H1 (cell line): ENCODE measurements at regions not wholly inside any gene's neighbourhood (a gene's known extent, or its start where the extent isn't known, plus 50 kb on each side); places are given as distances from the start of the nearest gene placed in this dataset.

Experiments
- CTCF ChIA-PET: fragments of 300-600 bp; sonication (Branson Sonifier 250); formaldehyde crosslinking; loops from one replicate; lab custom pipeline; 2021; ENCODE audit not compliant: partially characterized antibody; lab: Charles Lee
- POLR2A ChIA-PET: fragments of 300-600 bp; sonication (Branson Sonifier 250); formaldehyde crosslinking; loops from one replicate; lab custom pipeline; 2021; ENCODE audit warnings: inconsistent platforms; ENCODE audit not compliant: partially characterized antibody; lab: Charles Lee
- DNase-seq, 2 experiments: peaks; one replicate each; pipeline versions ENCODE4 v3.0.0 to v3.0.0-alpha.2; 2010 to 2022; ENCODE audit warnings: low spot score in 2 of 2, low read depth in 1 of 2, mixed read lengths in 1 of 2
- FAIRE-seq: peaks from 2 replicates; lab custom pipeline; 2011; peaks lifted over from hg19 to GRCh38; lab: Jason Lieb, UNC
- H2AFZ ChIP-seq: 2 replicates; pipeline ENCODE4 v1.8.1; 2012; ENCODE audit warnings: low read length, inconsistent platforms
- H2AK5ac ChIP-seq: 2 replicates; pipeline ENCODE4 v1.6.1; 2013; ENCODE audit warnings: low read depth, low read length
- H2BK120ac ChIP-seq: replicated peaks from 2 replicates; pipeline ENCODE3; 2013; ENCODE audit warnings: low read depth, low read length, inconsistent platforms
- H2BK12ac ChIP-seq: 2 replicates; pipeline ENCODE4 v1.6.1; 2013; ENCODE audit warnings: low read depth, low read length
- H2BK15ac ChIP-seq: 2 replicates; pipeline ENCODE4 v1.6.1; 2013; ENCODE audit warnings: low read length
- H2BK20ac ChIP-seq: 2 replicates; pipeline ENCODE4 v1.6.1; 2013; ENCODE audit warnings: low read length
- H2BK5ac ChIP-seq: 2 replicates; pipeline ENCODE4 v1.6.1; 2013; ENCODE audit warnings: low read depth, low read length
- H3K14ac ChIP-seq: 2 replicates; pipeline ENCODE4 v1.6.1; 2013; ENCODE audit warnings: inconsistent platforms; ENCODE audit not compliant: insufficient read length
- H3K18ac ChIP-seq: 2 replicates; pipeline ENCODE4 v1.6.1; 2013; ENCODE audit warnings: low read length; ENCODE audit errors: extremely low read depth
- H3K23ac ChIP-seq: 2 replicates; pipeline ENCODE4 v1.6.1; 2013; ENCODE audit warnings: inconsistent platforms; ENCODE audit not compliant: insufficient read length
- H3K23me2 ChIP-seq: 2 replicates; pipeline ENCODE4 v1.6.1; 2013; ENCODE audit warnings: low read depth, low read length
- H3K27ac ChIP-seq: 2 replicates; pipeline ENCODE4 v1.6.1; 2011; ENCODE audit warnings: low read depth, low read length, inconsistent platforms
- H3K27me3 ChIP-seq, 4 experiments: replicated peaks in 1 of 4; 1 replicate in 1 of 4; 2 replicates in 3 of 4; pipeline versions ENCODE4 v1.6.1 to v1.8.1; 2011 to 2013; ENCODE audit warnings: low read length in 3 of 4, mild to moderate bottlenecking in 3 of 4, inconsistent platforms in 2 of 4, mixed read lengths in 2 of 4, moderate library complexity in 1 of 4; ENCODE audit not compliant: control insufficient read depth in 3 of 4, insufficient read depth in 3 of 4; ENCODE audit errors: extremely low read depth in 1 of 4
- H3K36me3 ChIP-seq, 4 experiments: 2 replicates each; pipeline versions ENCODE4 v1.6.1 to v1.8.1; 2011 to 2013; ENCODE audit warnings: mild to moderate bottlenecking in 4 of 4, low read length in 3 of 4, moderate library complexity in 2 of 4, control low read depth in 1 of 4, inconsistent platforms in 1 of 4; ENCODE audit not compliant: insufficient read depth in 4 of 4, control insufficient read depth in 2 of 4
- H3K4ac ChIP-seq: replicated peaks from 2 replicates; pipeline ENCODE3; 2013; ENCODE audit warnings: low read length, low read depth, mixed read lengths, inconsistent platforms; ENCODE audit not compliant: insufficient read length
- H3K4me1 ChIP-seq, 4 experiments: replicated peaks in 1 of 4; 1 replicate in 1 of 4; 2 replicates in 3 of 4; pipeline versions ENCODE4 v1.6.1 to v1.8.1; 2011 to 2013; ENCODE audit warnings: low read length in 3 of 4, inconsistent platforms in 2 of 4, mixed read lengths in 1 of 4; ENCODE audit not compliant: insufficient read depth in 4 of 4, control insufficient read depth in 3 of 4
- H3K4me2 ChIP-seq, 2 experiments: 2 replicates each; pipeline versions ENCODE4 v1.6.1 to v1.8.1; 2011 to 2013; ENCODE audit warnings: low read depth in 2 of 2, low read length in 2 of 2, control low read depth in 1 of 2, inconsistent platforms in 1 of 2, mild to moderate bottlenecking in 1 of 2; ENCODE audit not compliant: insufficient read depth in 1 of 2
- H3K4me3 ChIP-seq, 4 experiments: fragments of 200-600, 300-600 bp in 1 of 4; sonication (generic), shearing (Covaris generic), sonication (Bioruptor Twin) in 1 of 4; 2 replicates each; pipeline versions ENCODE4 v1.5.1 to v1.8.1; 2011 to 2016; ENCODE audit warnings: low read length in 4 of 4, low read depth in 3 of 4, control low read depth in 2 of 4, inconsistent platforms in 2 of 4, mild to moderate bottlenecking in 2 of 4, mixed read lengths in 1 of 4, moderate library complexity in 1 of 4; ENCODE audit not compliant: insufficient read depth in 2 of 4; ENCODE audit errors: extremely low read depth in 1 of 4
- H3K56ac ChIP-seq: replicated peaks from 2 replicates; pipeline ENCODE3; 2013; ENCODE audit warnings: low read depth, mild to moderate bottlenecking, mixed read lengths, low read length, inconsistent platforms; ENCODE audit not compliant: insufficient read length
- H3K79me1 ChIP-seq: 2 replicates; pipeline ENCODE4 v1.6.1; 2013; ENCODE audit warnings: low read depth, low read length, control low read depth
- H3K79me2 ChIP-seq, 2 experiments: 2 replicates each; pipeline versions ENCODE4 v1.6.1 to v1.8.1; 2012 to 2013; ENCODE audit warnings: low read length in 2 of 2, mild to moderate bottlenecking in 2 of 2, inconsistent platforms in 1 of 2; ENCODE audit not compliant: insufficient read depth in 2 of 2, control insufficient read depth in 1 of 2
- H3K9ac ChIP-seq, 4 experiments: replicated peaks in 1 of 4; 1 replicate in 1 of 4; 2 replicates in 3 of 4; pipeline versions ENCODE4 v1.6.1 to v1.8.1; 2011 to 2013; ENCODE audit warnings: low read depth in 3 of 4, low read length in 3 of 4, control low read depth in 2 of 4, mild to moderate bottlenecking in 2 of 4, moderate library complexity in 2 of 4, inconsistent platforms in 1 of 4; ENCODE audit errors: extremely low read depth in 1 of 4
- H3K9me3 ChIP-seq, 2 experiments: 2 replicates each; pipeline versions ENCODE4 v1.6.1 to v1.8.1; 2012 to 2013; ENCODE audit warnings: mild to moderate bottlenecking in 2 of 2, moderate library complexity in 2 of 2, control low read depth in 1 of 2, inconsistent platforms in 1 of 2, low read depth in 1 of 2, low read length in 1 of 2, mixed read lengths in 1 of 2; ENCODE audit not compliant: insufficient read depth in 2 of 2
- H4K20me1 ChIP-seq, 2 experiments: replicated peaks in 1 of 2; 2 replicates each; pipeline versions ENCODE3 to v1.8.1; 2011 to 2013; ENCODE audit warnings: inconsistent platforms in 2 of 2, low read length in 2 of 2, mild to moderate bottlenecking in 1 of 2; ENCODE audit not compliant: insufficient read depth in 2 of 2, control insufficient read depth in 1 of 2
- H4K5ac ChIP-seq: 2 replicates; pipeline ENCODE4 v1.6.1; 2013; ENCODE audit warnings: low read length, low read depth, mixed read lengths, inconsistent platforms; ENCODE audit not compliant: insufficient read length
- H4K8ac ChIP-seq: 2 replicates; pipeline ENCODE4 v1.8.0; 2013; ENCODE audit warnings: mild to moderate bottlenecking, moderate library complexity, low read length, inconsistent platforms; ENCODE audit not compliant: insufficient read depth; ENCODE audit errors: extremely low read depth
- H4K91ac ChIP-seq: replicated peaks from 2 replicates; pipeline ENCODE3; 2013; ENCODE audit warnings: low read length, mixed read lengths, inconsistent platforms; ENCODE audit not compliant: insufficient read length
- EP300 ChIP-seq, 2 experiments: IDR thresholded peaks; 1 replicate in 1 of 2; 2 replicates in 1 of 2; pipeline ENCODE4 v1.6.1; 2011 to 2012; ENCODE audit warnings: low read depth in 2 of 2, low read length in 2 of 2, mild to moderate bottlenecking in 2 of 2, borderline replicate concordance in 1 of 2, inconsistent platforms in 1 of 2, moderate library complexity in 1 of 2
- WGBS, 2 experiments: shearing (Covaris generic) in 1 of 2; methylation state at CpG; one replicate each; pipeline versions ENCODE4 v1.1.6 to v1.1.7; 2013 to 2015; ENCODE audit warnings: low lambda C conversion rate in 2 of 2, mixed read lengths in 2 of 2, inconsistent platforms in 1 of 2, low coverage in 1 of 2, missing lambda C conversion rate in 1 of 2; ENCODE audit not compliant: insufficient replicate concordance in 2 of 2, insufficient coverage in 1 of 2, insufficient read length in 1 of 2; ENCODE audit errors: extremely low coverage in 1 of 2, missing lambda C conversion rate in 1 of 2; 5-methylcytosine and 5-hydroxymethylcytosine counted together

GRCh38 chr10:131722121-131722520, 178.7 kb upstream of the PPP2R2D start:
- H3K18ac ChIP-seq = no peak overlapping the region
- no peak overlapping the region for H2BK5ac ChIP-seq
- no peak overlapping the region for H3K4me2 ChIP-seq
- H2BK120ac ChIP-seq = no peak overlapping the region
- no peaks in the 10 kb centered on the region for H3K36me3 ChIP-seq
- 92% methylated on average over 5 of the region's 5 CpGs; no CpG with 5 or more reads in 1 of the 2 experiments for WGBS, 2 experiments
- no peaks in the 10 kb centered on the region for H3K23me2 ChIP-seq
- no peak overlapping the region for H3K14ac ChIP-seq
- no peak overlapping the region for H3K4me3 ChIP-seq
- H3K23ac ChIP-seq = no peak overlapping the region
- no peaks in the 10 kb centered on the region for H4K20me1 ChIP-seq
- H3K27me3 ChIP-seq = peaks cover 0 to 4% (median 3%) of the 10 kb centered on the region in 4 experiments; a peak in 4 of 7 replicates
- H2BK20ac ChIP-seq = no peak overlapping the region
- H2AK5ac ChIP-seq = 0 out of 2 replicates have a peak overlapping the region, but pooled peaks have one; percentile 53
- no peaks in the 10 kb centered on the region; a peak in 2 of 4 replicates for H3K9me3 ChIP-seq
- no peak overlapping the region for H3K9ac ChIP-seq
- no peak overlapping the region for H4K8ac ChIP-seq
- no peak overlapping the region for H2BK12ac ChIP-seq
- peaks cover 0 to 16% (median 8%) of the 10 kb centered on the region in 4 experiments; a peak in 6 of 7 replicates for H3K4me1 ChIP-seq
- no peaks in the 10 kb centered on the region for H3K79me2 ChIP-seq
- H4K5ac ChIP-seq = no peak overlapping the region
- no peak overlapping the region for H4K91ac ChIP-seq
- DNase-seq = no peak
- no peak overlapping the region for H3K4ac ChIP-seq
- H2BK15ac ChIP-seq = no peak overlapping the region
- H3K56ac ChIP-seq = no peak overlapping the region
- POLR2A ChIA-PET = no interaction called here
- TF ChIP-seq EP300 (IDR thresholded peaks at IDR 0.05; ENCODE audit: borderline replicate concordance in 1 of 2, low read depth in 2 of 2, low read length in 2 of 2) = no peak
- TF ChIP-seq, all 59 proteins: peak for 0
- H3K79me1 ChIP-seq = no peaks in the 10 kb centered on the region
- H2AFZ ChIP-seq = no peak overlapping the region
- H3K27ac ChIP-seq = no peak overlapping the region
- FAIRE-seq = no peak
- CTCF ChIA-PET = interaction anchor here (1.0 kb wide), 1 partner anchor 131 kb away, joined by 3 read pairs; no protein-coding TSS in a partner anchor
